SK-N-MC (cell line): ENCODE measurements at regions not wholly inside any gene's neighbourhood (a gene's known extent, or its start where the extent isn't known, plus 50 kb on each side); places are given as distances from the start of the nearest gene placed in this dataset.
"Not testable (repeated sequence)": the region's sequence is repeated elsewhere in the genome, so short reads cannot be mapped to it uniquely, and the experiment has no call there.

ENCODE experiments used
- DNase-seq: peaks from one replicate; pipeline ENCODE4 v3.0.0-alpha.2; 2011; ENCODE audit warnings: low read depth, low spot score
- H3K27ac ChIP-seq: fragments of 200-600 bp; sonication (generic); 2 replicates; pipeline ENCODE4 v1.5.1; 2016; ENCODE audit warnings: mixed run types
- H3K36me3 ChIP-seq: fragments of 200-600 bp; sonication (generic); 2 replicates; pipeline ENCODE4 v1.6.1; 2017; ENCODE audit warnings: antibody characterized with exemption, low read length, mixed read lengths; ENCODE audit not compliant: insufficient read depth
- H3K4me3 ChIP-seq: fragments of 200-600 bp; sonication (generic); 2 replicates; pipeline ENCODE4 v1.5.1; 2016
- H3K9ac ChIP-seq: fragments of 200-600 bp; sonication (generic); 2 replicates; pipeline ENCODE4 v1.8.0; 2017; ENCODE audit warnings: mixed run types, mixed read lengths; ENCODE audit not compliant: insufficient read length
- H3K9me3 ChIP-seq: fragments of 200-600 bp; sonication (generic); 2 replicates; pipeline ENCODE4 v1.6.1; 2017; ENCODE audit warnings: low read depth, mild to moderate bottlenecking, antibody characterized with exemption, low read length, moderate library complexity, mixed read lengths
- EZH2 ChIP-seq: fragments of 200-600 bp; sonication (generic); IDR thresholded peaks from one replicate; pipeline ENCODE4 v1.6.1; 2017; ENCODE audit warnings: antibody characterized with exemption
- FOXP2 ChIP-seq: optimal IDR thresholded peaks from 2 replicates; pipeline ENCODE3; 2011; ENCODE audit warnings: mild to moderate bottlenecking, moderate library complexity; ENCODE audit not compliant: insufficient read depth; ENCODE audit errors: extremely low read length, control extremely low read depth
- POLR2AphosphoS5 ChIP-seq: IDR thresholded peaks from 2 replicates; pipeline ENCODE4 v1.6.1; 2012; ENCODE audit warnings: mild to moderate bottlenecking, low read depth, low read length, borderline replicate concordance

DNA sequence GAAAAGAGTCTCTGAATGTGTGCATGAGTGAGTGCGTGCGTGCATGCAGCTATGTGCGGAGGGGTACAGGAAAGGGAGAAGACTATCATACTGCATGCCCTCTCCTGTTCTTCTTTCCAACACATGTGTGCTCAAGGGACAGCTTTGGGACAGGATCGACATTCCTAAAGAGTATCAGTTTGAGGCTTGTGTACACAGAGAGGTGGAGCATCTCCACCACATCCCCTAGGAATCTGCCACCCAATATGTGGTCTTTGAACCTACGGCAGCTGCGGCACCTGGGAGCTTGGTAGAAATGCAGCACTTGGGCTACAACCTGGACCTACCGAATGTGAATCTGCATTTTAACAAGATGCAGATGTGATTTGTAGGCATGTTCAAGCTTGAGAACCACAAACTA lies 132.3 kb upstream of the GLRA1 start:
- no peak overlapping the region for H3K4me3 ChIP-seq
- H3K36me3 ChIP-seq: no peaks in the 10 kb centered on the region
- DNase-seq: no peak
- H3K9me3 ChIP-seq: no peaks in the 10 kb centered on the region
- no peak overlapping the region for H3K27ac ChIP-seq
- no peak for TF ChIP-seq EZH2
- TF ChIP-seq POLR2AphosphoS5: no peak
- TF ChIP-seq FOXP2: no peak
- H3K9ac ChIP-seq: no peak overlapping the region

DNA sequence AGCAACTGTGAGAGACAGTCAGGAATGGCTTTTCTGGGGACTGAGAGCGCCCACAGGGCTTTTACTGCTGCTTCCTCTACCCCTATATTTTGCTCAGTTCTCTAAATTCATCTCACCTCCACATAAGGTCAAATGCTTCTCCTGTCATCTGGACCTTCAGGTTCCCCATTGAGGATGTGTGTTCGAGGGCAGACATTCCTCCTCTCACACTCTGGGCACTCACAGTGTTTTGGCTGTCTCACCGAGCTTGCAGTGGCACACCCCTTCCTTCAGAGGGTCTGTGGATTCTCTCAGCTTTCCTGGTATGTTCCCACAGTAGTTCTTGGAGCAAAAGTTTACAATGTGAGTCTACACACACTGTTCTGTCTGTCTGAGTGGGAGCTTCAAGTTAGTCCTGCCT lies 127.8 kb upstream of the GLRA1 start:
- no peaks in the 10 kb centered on the region for H3K36me3 ChIP-seq
- no peaks in the 10 kb centered on the region for H3K9me3 ChIP-seq
- DNase-seq: no peak
- H3K4me3 ChIP-seq: peak overlapping the region; percentile 19; the same call in 1 of the 2 replicates
- TF ChIP-seq POLR2AphosphoS5: no peak
- TF ChIP-seq FOXP2: no peak
- TF ChIP-seq EZH2: no peak
- H3K27ac ChIP-seq: no peak overlapping the region
- no peak overlapping the region for H3K9ac ChIP-seq

- no peaks in the 10 kb centered on the region for H3K36me3 ChIP-seq
- no peaks in the 10 kb centered on the region for H3K9me3 ChIP-seq
- TF ChIP-seq EZH2 (no peak), POLR2AphosphoS5 (no peak), FOXP2 (no peak)
- no peak overlapping the region for H3K27ac ChIP-seq
- peak; percentile 30 for DNase-seq
- H3K4me3 ChIP-seq: peak overlapping the region; percentile 19; the same call in 1 of the 2 replicates
- no peak overlapping the region for H3K9ac ChIP-seq
These were observed 127.1 kb upstream of the GLRA1 start for GRCh38 chr5:152051499-152052454.

DNA sequence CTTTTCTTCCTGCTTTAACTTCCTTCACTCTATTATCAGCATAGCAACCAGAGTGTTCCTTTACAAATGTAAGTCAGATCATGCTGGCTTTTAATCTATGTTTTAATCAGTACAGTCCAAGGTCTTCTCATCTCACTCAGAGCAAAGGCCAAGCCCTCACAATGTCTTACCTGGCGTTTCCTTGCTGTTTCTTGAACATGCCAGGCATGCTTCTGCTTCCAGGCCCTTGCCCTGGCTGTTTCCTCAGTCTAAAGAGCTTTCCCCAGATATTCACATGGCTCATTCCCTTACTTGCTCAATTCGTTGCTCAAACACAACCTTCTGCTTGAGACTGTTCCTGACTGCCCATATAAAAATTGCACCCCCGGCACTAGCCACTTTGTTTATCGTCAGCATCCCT lies 121.7 kb upstream of the GLRA1 start:
- no peak for TF ChIP-seq FOXP2
- no peak for TF ChIP-seq POLR2AphosphoS5
- TF ChIP-seq EZH2: no peak
- DNase-seq: no peak

DNA sequence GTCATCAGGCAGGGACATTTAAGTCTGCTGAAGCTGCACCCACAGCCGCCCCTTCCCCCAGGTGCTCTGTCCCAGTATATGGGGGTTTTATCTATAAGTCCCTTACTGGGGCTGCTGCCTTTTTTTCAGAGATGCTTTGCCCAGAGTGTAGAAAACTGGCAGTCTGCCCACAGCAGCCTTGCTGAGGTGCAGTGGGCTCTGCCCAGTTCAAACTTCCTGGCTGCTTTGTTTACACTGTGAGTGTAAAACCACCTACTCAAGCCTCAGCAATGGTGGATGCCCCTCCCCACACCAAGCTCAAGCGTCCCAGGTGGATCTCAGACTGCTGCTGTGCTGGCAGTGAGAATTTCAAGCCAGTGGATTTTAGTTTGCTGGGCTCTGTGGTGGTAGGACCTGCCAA lies 114.2 kb upstream of the GLRA1 start:
- H3K4me3 ChIP-seq, H3K36me3 ChIP-seq, H3K9me3 ChIP-seq, DNase-seq, H3K27ac ChIP-seq, H3K9ac ChIP-seq: not testable (repeated sequence)

More for the DNA sequence above, 121.7 kb upstream of the GLRA1 start:
- Histone ChIP-seq H3K36me3 (no peaks in the 10 kb centered on the region), H3K4me3 (no peak overlapping the region), H3K9ac (no peak overlapping the region), H3K27ac (no peak overlapping the region), H3K9me3 (no peaks in the 10 kb centered on the region)

- H3K4me3 ChIP-seq, H3K9ac ChIP-seq, H3K27ac ChIP-seq, H3K9me3 ChIP-seq, DNase-seq, H3K36me3 ChIP-seq: not testable (repeated sequence)
These were observed 101.8 kb upstream of the GLRA1 start for GRCh38 chr5:152026328-152027024.

DNA sequence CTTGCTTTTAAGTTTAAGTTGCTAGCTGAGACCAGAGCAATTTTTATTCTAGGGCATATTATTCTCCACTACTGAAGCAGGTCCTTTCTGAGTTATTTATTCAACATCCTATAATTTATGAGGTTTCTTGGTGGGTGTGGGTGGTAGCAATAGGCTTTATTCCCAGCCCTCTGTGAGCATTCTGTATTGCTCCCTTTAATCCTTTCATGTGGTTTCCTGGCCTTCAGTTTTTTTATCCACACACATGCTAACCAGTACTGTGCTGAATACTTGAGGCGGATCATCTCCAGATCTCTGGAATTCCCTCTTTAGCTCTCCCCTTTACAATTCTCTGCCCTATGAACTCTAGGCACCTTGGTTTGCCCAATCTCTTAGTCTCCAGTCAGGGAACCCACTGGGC lies 91.8 kb upstream of the GLRA1 start:
- Histone ChIP-seq H3K27ac (no peak overlapping the region), H3K9me3 (no peaks in the 10 kb centered on the region), H3K4me3 (no peak overlapping the region), H3K9ac (no peak overlapping the region), H3K36me3 (no peaks in the 10 kb centered on the region)
- TF ChIP-seq EZH2: no peak
- TF ChIP-seq FOXP2: no peak
- no peak for TF ChIP-seq POLR2AphosphoS5
- DNase-seq: no peak

GRCh38 chr5:152007653-152008335 lies 83.1 kb upstream of the GLRA1 start:
- no peak overlapping the region for H3K27ac ChIP-seq
- H3K9ac ChIP-seq: no peak overlapping the region
- H3K9me3 ChIP-seq: no peaks in the 10 kb centered on the region
- no peak overlapping the region for H3K4me3 ChIP-seq
- no peak for DNase-seq
- TF ChIP-seq POLR2AphosphoS5 (no peak), EZH2 (no peak), FOXP2 (no peak)
- no peaks in the 10 kb centered on the region for H3K36me3 ChIP-seq
